ENCODE measurements at regions not wholly inside any gene's neighbourhood (a gene's known extent, or its start where the extent isn't known, plus 50 kb on each side); places are given as distances from the start of the nearest gene placed in this dataset.

DNA sequence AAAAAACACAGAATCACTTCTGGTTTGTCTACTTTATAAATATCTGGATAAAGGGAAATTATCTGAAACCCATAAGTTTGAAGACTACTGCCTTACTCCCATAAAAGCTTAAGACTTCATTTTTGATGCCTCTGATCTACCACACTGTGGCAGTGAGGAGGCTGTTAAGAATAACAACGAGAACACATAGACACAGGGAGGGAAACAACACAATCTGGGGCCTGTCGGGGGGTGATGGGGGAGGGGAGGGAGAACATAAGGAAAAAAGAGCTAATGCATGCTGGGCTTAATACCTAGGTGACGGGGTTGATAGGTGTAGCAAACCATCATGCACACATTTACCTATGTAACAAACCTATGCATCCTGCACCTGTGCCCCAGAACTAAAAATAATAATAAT lies 573.7 kb downstream of the GBA3 start:
- ChIA-PET CTCF (interaction anchor here (1.5 kb wide), 1 partner anchor 16 kb away, joined by 3 read pairs; no protein-coding TSS in a partner anchor), POLR2A (no interaction called here)
- TF ChIP-seq, protein P1, sequence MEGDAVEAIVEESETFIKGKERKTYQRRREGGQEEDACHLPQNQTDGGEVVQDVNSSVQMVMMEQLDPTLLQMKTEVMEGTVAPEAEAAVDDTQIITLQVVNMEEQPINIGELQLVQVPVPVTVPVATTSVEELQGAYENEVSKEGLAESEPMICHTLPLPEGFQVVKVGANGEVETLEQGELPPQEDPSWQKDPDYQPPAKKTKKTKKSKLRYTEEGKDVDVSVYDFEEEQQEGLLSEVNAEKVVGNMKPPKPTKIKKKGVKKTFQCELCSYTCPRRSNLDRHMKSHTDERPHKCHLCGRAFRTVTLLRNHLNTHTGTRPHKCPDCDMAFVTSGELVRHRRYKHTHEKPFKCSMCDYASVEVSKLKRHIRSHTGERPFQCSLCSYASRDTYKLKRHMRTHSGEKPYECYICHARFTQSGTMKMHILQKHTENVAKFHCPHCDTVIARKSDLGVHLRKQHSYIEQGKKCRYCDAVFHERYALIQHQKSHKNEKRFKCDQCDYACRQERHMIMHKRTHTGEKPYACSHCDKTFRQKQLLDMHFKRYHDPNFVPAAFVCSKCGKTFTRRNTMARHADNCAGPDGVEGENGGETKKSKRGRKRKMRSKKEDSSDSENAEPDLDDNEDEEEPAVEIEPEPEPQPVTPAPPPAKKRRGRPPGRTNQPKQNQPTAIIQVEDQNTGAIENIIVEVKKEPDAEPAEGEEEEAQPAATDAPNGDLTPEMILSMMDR (IDR thresholded peaks at IDR 0.05; ENCODE audit: control extremely low read depth, extremely low read depth, low read depth, missing control alignments) = no peak
- no peak for DNase-seq (ENCODE audit: extremely low spot score)

- DNase-seq (ENCODE audit: extremely low spot score) = no peak
- TF ChIP-seq, protein P1 (IDR thresholded peaks at IDR 0.05; ENCODE audit: control extremely low read depth, extremely low read depth, low read depth, missing control alignments) = no peak
- CTCF ChIA-PET = no interaction called here
- POLR2A ChIA-PET = no interaction called here
Observed at GRCh38 chr4:23260511-23260910, 567.8 kb downstream of the GBA3 start.

GRCh38 chr4:23245203-23245832 lies 552.6 kb downstream of the GBA3 start:
- DNase-seq (ENCODE audit: extremely low spot score) = no peak
- TF ChIP-seq, protein P1 (IDR thresholded peaks at IDR 0.05; ENCODE audit: control extremely low read depth, extremely low read depth, low read depth, missing control alignments) = no peak
- ChIA-PET POLR2A (no interaction called here), CTCF (interaction anchor here (1.3 to 1.4 kb wide), 2 partner anchors 10 to 34 kb away, joined by 3 to 4 read pairs; no protein-coding TSS in a partner anchor)

- TF ChIP-seq, protein P1 (IDR thresholded peaks at IDR 0.05; ENCODE audit: control extremely low read depth, extremely low read depth, low read depth, missing control alignments) = no peak
- ChIA-PET POLR2A (no interaction called here), CTCF (no interaction called here)
- no peak for DNase-seq (ENCODE audit: extremely low spot score)
Observed at GRCh38 chr4:23242962-23243361, 550.2 kb downstream of the GBA3 start.

DNA sequence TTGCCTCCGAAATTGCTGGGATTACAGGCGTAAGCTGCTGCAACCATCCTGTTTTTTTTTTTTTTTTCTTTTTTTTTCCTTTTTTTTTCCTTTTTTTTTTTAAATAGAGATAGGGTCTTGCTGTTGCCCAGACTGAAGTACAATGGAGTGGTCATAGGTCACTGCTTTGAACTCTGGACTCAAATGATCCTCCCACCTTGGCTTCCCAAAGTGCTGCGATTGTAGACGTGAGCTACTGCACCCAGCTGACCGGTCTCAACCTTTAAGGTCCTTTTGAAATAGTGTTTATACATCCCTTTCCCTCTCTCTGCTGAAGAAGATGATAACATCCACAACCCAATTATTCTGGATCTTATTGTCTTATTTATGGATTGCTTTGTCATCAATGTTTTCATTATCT lies 548.7 kb downstream of the GBA3 start:
- POLR2A ChIA-PET = no interaction called here
- no peak for DNase-seq (ENCODE audit: extremely low spot score)
- TF ChIP-seq, protein P1 (IDR thresholded peaks at IDR 0.05; ENCODE audit: control extremely low read depth, extremely low read depth, low read depth, missing control alignments) = no peak
- CTCF ChIA-PET = no interaction called here

DNA sequence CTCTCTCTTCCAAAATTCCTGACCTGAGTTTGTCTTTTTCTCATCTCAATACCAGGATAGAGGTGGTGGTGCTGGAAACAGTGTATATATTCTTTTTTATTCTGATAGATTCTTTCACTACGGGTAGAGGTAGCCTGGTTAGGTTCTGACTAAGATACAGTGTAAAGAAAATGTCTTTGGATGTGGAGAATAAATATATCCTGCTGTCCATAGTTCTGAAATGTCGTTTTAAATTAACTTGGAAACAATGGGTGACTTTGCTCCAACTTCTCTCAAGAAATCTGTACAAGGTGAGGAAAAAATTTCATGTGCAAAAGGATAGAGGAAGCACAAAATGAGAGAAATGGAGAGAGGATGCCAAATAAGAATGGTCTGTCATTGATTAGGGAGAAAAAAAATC lies 546.1 kb downstream of the GBA3 start:
- DNase-seq (ENCODE audit: extremely low spot score) = no peak
- ChIA-PET POLR2A (no interaction called here), CTCF (interaction anchor here (0.6 kb wide), 1 partner anchor 34 kb away, joined by 3 read pairs; no protein-coding TSS in a partner anchor)
- TF ChIP-seq, protein P1 (IDR thresholded peaks at IDR 0.05; ENCODE audit: control extremely low read depth, extremely low read depth, low read depth, missing control alignments) = no peak

All from GM10248 (cell line).